GM18873 (cell line): ENCODE measurements at regions not wholly inside any gene's neighbourhood (a gene's known extent, or its start where the extent isn't known, plus 50 kb on each side); places are given as distances from the start of the nearest gene placed in this dataset.
"Not testable (repeated sequence)": the region's sequence is repeated elsewhere in the genome, so short reads cannot be mapped to it uniquely, and the experiment has no call there.

Experiments
- ATAC-seq: cut with Tn5 transposase; IDR thresholded peaks from one replicate; pipeline ENCODE4 v1.9.1; 2021; ENCODE audit warnings: mild to moderate bottlenecking, moderate library complexity, moderate number of reproducible peaks; ENCODE audit not compliant: unreplicated experiment, low FRiP score

GRCh38 chr7:149683898-149684297 is 89.5 kb downstream of the ZNF467 start:
- ATAC-seq: no peak

GRCh38 chr7:149683181-149683580 is 90.2 kb downstream of the ZNF467 start:
- no peak for ATAC-seq

DNA sequence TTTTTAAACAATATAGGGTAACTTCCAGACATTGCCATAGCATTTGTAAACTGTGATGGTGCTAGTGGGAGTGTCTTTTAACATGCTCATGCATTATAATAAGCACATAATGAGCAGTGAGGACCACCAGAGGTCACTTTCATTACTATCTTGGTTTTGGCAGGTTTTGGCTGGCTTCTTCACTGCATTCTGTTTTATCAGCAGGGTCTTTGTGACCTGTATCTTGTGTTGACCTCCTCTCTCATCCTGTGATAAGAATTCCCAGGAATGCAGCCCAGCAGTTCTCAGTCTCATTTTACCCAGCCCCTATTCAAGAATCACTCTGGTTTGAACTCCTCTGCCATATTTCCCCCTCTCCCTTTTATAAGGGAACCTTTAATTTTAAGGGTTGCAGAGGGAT is 91.3 kb downstream of the ZNF467 start:
- ATAC-seq: no peak

DNA sequence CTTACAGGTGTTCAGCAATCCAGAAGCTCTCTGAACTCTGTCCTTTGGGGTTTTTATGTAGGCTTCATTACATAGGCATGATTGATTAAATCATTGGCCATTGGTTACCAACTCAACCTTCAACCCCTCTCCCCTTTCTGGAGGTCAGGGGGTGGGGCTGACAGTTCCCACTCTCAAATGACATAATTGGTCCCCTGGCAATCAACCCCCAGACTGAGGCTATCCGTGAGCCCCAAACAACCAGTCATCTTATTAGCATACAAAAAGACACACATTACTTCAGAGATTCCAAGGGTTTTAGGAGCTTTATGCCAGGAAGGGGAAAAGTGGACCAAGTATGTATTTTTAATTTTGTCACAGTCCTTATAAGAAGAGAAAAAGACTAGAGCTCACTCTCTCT is 92.1 kb downstream of the ZNF467 start:
- no peak for ATAC-seq

DNA sequence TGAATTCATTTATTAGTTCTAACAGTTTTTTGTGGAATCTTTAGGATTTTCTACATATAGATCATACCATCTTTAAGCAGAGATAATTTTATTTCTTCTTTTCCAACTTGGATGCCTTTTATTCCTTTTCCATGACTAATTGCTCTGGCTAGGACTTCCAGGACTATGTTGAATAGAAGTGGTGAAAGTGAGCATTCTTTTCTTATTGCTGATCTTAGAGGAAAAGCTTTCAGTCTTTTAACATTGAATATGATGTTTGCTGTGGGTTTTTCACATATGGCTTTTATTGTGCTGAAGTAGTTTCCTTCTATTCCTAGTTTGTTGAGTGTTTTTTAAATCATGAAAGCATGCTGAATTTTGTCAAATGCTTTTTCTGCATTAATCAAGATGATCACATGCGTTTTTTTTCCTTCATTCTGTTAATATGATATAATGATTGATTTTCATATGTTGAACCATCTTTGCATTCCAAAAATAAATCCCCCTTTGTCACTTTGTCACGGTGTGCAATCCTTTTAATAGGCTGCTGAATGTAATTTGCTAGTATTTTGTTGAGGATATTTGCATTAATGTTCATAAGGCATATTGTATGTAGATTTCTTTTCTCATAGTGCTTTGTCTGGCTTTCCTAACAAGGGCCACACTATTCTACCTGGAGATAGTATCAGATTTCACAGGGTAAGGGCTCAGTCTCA is 92.9 kb downstream of the ZNF467 start:
- ATAC-seq: no peak

DNA sequence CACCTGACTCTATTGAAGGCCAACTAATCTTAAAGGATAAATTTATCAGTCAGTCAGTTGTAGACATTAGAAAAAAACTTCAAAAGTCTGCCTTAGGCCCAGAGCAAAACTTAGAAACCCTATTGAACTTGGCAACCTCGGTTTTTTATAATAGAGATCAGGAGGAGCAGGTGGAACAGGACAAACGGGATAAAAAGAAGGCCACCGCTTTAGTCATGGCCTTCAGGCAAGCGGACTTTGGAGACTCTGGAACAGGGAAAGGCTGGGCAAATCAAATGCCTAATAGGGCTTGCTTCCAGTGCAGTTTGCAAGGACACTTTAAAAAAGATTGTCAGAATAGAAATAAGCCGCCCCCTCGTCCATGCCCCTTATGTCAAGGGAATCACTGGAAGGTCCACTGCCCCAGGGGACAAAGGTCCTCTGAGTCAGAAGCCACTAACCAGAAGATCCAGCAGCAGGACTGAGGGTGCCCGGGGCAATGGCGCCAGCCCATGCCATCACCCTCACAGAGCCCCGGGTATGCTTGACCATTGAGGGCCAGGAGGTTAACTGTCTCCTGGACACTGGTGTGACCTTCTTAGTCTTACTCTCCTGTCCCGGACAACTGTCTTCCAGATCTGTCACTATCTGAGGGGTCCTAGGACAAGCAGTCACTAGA is 98.5 kb downstream of the ZNF467 start:
- not testable (repeated sequence) for ATAC-seq

GRCh38 chr7:149673006-149673405 is 100.4 kb downstream of the ZNF467 start:
- ATAC-seq: no peak

- no peak for ATAC-seq
Measured at GRCh38 chr7:149670288-149670687, 103.1 kb downstream of the ZNF467 start.

DNA sequence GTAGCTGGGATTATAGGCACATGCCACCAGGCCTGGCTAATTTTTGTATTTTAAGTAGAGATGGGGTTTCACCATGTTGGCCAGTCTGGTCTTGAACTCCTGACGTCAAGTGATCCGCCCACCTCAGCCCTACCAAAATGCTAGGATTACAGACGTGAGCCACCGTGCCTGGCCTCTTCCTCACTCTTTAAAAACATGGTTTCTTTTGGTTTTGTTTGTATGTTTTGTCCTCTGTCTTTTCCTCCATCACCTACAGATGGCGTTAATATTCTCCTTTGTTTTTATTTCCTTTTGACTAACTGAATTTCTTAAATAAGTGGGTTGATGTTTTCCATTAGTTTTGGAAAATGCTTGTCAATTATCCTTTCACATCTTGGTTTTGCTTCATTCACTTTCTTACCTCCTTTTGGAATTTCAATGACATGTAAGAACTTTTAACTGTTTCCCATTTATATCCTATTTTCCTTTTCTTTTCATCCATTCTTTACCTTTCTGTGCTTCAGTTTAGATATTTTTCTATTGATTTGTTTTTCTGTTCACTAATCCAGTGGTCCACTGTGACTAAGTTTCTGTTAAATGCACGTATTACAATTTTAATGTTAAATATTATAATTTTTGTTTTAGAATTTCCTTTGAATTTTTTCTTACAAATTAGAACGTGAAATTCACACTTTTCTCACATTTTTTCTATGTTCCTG is 104.1 kb downstream of the ZNF467 start:
- no peak for ATAC-seq

GRCh38 chr7:149666360-149666945 is 106.9 kb downstream of the ZNF467 start:
- no peak for ATAC-seq

DNA sequence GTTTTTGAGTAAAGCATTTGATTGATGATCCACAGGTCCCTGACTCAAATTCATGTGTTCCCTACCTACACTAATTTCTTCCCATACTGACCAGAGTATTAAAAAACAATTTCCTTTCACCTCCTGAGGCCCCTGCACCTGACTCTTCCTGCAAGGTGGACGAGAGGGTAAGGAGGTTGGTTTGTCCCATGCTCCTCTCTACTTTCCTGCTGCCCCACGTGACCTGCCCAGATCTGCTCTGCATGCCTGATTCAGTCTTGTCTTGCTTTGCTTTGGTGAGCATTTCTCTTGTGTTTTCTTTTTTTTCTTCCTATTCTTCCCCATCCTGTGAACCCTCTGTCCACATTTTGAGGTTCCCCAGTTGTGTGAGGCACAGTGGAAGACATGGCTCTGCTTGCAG is 107.8 kb downstream of the ZNF467 start:
- not testable (repeated sequence) for ATAC-seq

DNA sequence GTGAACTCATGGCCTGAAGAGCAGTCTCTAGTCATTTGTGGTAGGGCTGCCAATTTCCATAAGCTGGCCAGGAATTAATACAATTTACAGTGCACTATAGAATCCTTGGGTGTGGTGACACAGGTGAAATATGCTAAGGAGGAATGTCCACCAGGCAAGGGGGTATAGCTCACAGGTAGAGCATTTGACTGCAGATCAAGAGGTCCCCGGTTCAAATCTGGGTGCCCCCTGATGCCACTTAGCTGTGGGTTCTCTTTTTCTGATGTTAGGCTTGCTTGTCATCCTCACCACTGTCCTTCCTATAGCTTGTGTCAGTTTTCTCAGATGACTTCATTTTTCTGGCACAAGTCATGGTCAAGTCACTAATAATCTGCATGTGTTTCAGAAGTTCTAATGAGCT is 108.7 kb downstream of the ZNF467 start:
- no peak for ATAC-seq

- ATAC-seq: no peak
Measured at GRCh38 chr7:149664176-149664575, 109.2 kb downstream of the ZNF467 start.

- peak; percentile 74 for ATAC-seq
Measured at GRCh38 chr7:149662591-149663095, 110.7 kb downstream of the ZNF467 start.

GRCh38 chr7:149655784-149656183 is 117.6 kb downstream of the ZNF467 start:
- no peak for ATAC-seq

DNA sequence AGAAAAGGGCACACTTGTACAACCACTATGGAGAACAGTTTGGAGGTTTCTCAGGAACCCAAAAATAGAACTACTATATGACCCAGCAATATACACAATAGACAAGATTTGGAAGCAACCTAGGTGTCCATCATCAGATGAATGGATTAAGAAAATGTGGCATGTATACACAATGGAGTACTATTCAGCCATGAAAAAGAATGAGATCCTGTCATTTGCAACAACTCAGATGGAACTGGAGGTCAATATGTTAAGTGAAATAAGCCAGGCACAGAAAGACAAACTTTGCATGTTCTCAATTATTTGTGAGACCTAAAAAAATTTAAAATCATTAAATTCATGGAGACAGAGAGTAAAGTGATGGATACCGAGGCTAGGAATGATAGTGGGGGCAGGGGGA is 118.8 kb downstream of the ZNF467 start:
- no peak for ATAC-seq

- ATAC-seq: not testable (repeated sequence)
Measured at GRCh38 chr7:149650190-149650589, 123.2 kb downstream of the ZNF467 start.

DNA sequence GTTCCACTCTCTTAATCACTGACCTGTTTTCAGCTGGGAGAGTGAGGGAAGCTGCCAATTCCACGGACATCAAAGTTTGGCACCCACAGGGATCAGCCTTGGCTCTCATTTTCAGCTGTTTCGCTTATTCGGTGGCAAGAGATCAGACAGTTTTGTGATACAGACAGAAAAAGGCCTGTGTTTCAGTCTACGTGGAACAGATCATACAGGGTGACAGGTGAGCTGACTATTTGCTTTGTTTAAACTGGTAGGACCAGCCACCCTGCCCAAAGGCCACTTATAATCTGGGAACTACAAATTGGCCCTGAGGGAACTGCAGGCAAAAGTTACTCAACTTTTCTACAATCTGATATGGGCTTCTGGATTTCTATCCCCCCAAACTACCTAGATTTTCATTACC is 128.6 kb downstream of the ZNF467 start:
- no peak for ATAC-seq

DNA sequence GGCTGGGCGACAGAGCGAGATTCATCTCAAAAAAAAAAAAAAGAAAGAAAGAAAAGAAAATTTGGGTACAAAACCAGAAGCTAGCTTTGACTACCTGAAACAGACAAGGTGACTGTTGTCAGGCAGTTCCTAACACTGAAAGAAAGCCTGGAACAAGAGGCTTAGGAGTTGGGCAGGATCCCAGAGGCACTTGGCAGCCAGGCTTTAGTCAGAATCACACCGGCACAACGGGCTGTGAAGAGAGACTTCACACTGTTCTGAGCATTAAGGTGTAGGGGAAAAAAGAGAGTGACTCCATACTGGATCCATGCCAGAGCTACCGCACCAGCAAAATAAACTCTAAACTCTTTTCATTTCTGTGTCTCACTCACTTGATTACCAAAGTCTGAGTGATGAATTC is 130.8 kb downstream of the ZNF467 start:
- ATAC-seq: no peak

- no peak for ATAC-seq
Measured at GRCh38 chr7:149638566-149639320, 134.6 kb downstream of the ZNF467 start.
